Bronchial epithelial cell (primary cell): ENCODE measurements at regions not wholly inside any gene's neighbourhood (a gene's known extent, or its start where the extent isn't known, plus 50 kb on each side); places are given as distances from the start of the nearest gene placed in this dataset.

Experiments used
- DNase-seq: peaks from one replicate; pipeline ENCODE4 v3.0.0-alpha.2; 2010; ENCODE audit warnings: low read depth
- FAIRE-seq: peaks from 2 replicates; lab custom pipeline; 2011; peaks lifted over from hg19 to GRCh38; lab: Jason Lieb, UNC
- H3K27me3 ChIP-seq: 2 replicates; pipeline ENCODE4 v1.5.1; 2011; ENCODE audit warnings: low read length; ENCODE audit not compliant: control insufficient read depth, insufficient read depth
- H3K36me3 ChIP-seq: 2 replicates; pipeline ENCODE4 v1.5.1; 2011; ENCODE audit warnings: low read length; ENCODE audit not compliant: control insufficient read depth, insufficient read depth
- H3K4me3 ChIP-seq: 2 replicates; pipeline ENCODE4 v1.5.1; 2011; ENCODE audit warnings: mild to moderate bottlenecking, low read depth, low read length, control low read depth
- CTCF ChIP-seq: IDR thresholded peaks from 2 replicates; pipeline ENCODE4 v1.5.1; 2011; ENCODE audit warnings: mild to moderate bottlenecking, moderate library complexity, low read length, control low read depth, inconsistent platforms; ENCODE audit not compliant: insufficient read depth, severe bottlenecking

- DNase-seq (no peak), FAIRE-seq (no peak)
- no peak for TF ChIP-seq CTCF
- no peak overlapping the region for H3K4me3 ChIP-seq
- peaks cover 2% of the 10 kb centered on the region for H3K27me3 ChIP-seq
- H3K36me3 ChIP-seq = no peaks in the 10 kb centered on the region
These were observed 193.3 kb upstream of the PROK2 start for GRCh38 chr3:71978150-71978721.

- Histone ChIP-seq H3K36me3 (no peaks in the 10 kb centered on the region), H3K4me3 (no peak overlapping the region), H3K27me3 (peaks cover 2% of the 10 kb centered on the region)
- TF ChIP-seq CTCF = no peak
- DNase-seq (no peak), FAIRE-seq (no peak)
These were observed 192.6 kb upstream of the PROK2 start for GRCh38 chr3:71977525-71977924.

GRCh38 chr3:71975573-71975972 is 190.6 kb upstream of the PROK2 start:
- no peak for FAIRE-seq
- no peak for TF ChIP-seq CTCF
- peaks cover 2% of the 10 kb centered on the region for H3K27me3 ChIP-seq

GRCh38 chr3:71974786-71975185 is 189.8 kb upstream of the PROK2 start:
- Histone ChIP-seq H3K27me3 (peaks cover 4% of the 10 kb centered on the region), H3K4me3 (no peak overlapping the region), H3K36me3 (no peaks in the 10 kb centered on the region)
- no peak for DNase-seq
- no peak for FAIRE-seq
- TF ChIP-seq CTCF = no peak

More at GRCh38 chr3:71975573-71975972, 190.6 kb upstream of the PROK2 start:
- Histone ChIP-seq H3K4me3 (no peak overlapping the region), H3K36me3 (no peaks in the 10 kb centered on the region)
- no peak for DNase-seq

GRCh38 chr3:71973274-71974030 is 188.5 kb upstream of the PROK2 start:
- DNase-seq (peak; percentile 46), FAIRE-seq (peak; percentile 88)
- H3K4me3 ChIP-seq = no peak overlapping the region
- no peaks in the 10 kb centered on the region for H3K36me3 ChIP-seq
- H3K27me3 ChIP-seq = peaks cover 4% of the 10 kb centered on the region
- TF ChIP-seq CTCF = no peak
